ENCODE measurements at regions not wholly inside any gene's neighbourhood (a gene's known extent, or its start where the extent isn't known, plus 50 kb on each side); places are given as distances from the start of the nearest gene placed in this dataset.
"Not testable (repeated sequence)": the region's sequence is repeated elsewhere in the genome, so short reads cannot be mapped to it uniquely, and the experiment has no call there.

GRCh38 chr3:27601311-27601710 is 117.1 kb upstream of the SLC4A7 start:
- TF ChIP-seq, protein P1, sequence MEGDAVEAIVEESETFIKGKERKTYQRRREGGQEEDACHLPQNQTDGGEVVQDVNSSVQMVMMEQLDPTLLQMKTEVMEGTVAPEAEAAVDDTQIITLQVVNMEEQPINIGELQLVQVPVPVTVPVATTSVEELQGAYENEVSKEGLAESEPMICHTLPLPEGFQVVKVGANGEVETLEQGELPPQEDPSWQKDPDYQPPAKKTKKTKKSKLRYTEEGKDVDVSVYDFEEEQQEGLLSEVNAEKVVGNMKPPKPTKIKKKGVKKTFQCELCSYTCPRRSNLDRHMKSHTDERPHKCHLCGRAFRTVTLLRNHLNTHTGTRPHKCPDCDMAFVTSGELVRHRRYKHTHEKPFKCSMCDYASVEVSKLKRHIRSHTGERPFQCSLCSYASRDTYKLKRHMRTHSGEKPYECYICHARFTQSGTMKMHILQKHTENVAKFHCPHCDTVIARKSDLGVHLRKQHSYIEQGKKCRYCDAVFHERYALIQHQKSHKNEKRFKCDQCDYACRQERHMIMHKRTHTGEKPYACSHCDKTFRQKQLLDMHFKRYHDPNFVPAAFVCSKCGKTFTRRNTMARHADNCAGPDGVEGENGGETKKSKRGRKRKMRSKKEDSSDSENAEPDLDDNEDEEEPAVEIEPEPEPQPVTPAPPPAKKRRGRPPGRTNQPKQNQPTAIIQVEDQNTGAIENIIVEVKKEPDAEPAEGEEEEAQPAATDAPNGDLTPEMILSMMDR (conservative IDR thresholded peaks at IDR 0.05; ENCODE audit: low read length): not testable (repeated sequence)
- not testable (repeated sequence) for TF ChIP-seq EZH2phosphoT487 (IDR thresholded peaks at IDR 0.05; ENCODE audit: borderline replicate concordance, low read depth, low read length)
